HG02840 (cell line): ENCODE measurements at regions not wholly inside any gene's neighbourhood (a gene's known extent, or its start where the extent isn't known, plus 50 kb on each side); places are given as distances from the start of the nearest gene placed in this dataset.

Experiments used
- ATAC-seq: cut with Tn5 transposase; IDR thresholded peaks from one replicate; pipeline ENCODE4 v1.9.1; 2021; ENCODE audit warnings: mild to moderate bottlenecking, moderate library complexity, moderate number of reproducible peaks; ENCODE audit not compliant: unreplicated experiment, low FRiP score

- no peak for ATAC-seq
Observed at GRCh38 chr7:67535241-67535989, 538.8 kb downstream of the TYW1 start.

DNA sequence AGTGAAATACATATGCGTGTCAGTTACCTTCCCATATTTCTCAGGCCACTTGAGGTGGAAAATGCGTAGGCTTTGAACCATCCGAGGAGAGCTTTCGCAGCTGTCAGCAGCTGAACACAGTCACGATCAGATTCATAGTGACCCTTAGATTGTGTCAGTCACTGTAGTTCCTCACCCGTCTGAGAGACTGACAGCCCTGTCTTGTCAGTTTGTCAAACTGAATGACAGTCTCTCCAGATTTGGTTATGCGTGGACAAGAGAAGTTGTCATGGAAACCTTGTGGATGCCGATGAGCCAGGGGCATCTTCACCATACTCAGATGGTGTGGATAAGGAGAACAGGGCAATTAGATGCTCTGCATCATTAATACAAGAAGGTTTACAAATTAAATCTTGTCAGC is 546.3 kb downstream of the TYW1 start:
- no peak for ATAC-seq

DNA sequence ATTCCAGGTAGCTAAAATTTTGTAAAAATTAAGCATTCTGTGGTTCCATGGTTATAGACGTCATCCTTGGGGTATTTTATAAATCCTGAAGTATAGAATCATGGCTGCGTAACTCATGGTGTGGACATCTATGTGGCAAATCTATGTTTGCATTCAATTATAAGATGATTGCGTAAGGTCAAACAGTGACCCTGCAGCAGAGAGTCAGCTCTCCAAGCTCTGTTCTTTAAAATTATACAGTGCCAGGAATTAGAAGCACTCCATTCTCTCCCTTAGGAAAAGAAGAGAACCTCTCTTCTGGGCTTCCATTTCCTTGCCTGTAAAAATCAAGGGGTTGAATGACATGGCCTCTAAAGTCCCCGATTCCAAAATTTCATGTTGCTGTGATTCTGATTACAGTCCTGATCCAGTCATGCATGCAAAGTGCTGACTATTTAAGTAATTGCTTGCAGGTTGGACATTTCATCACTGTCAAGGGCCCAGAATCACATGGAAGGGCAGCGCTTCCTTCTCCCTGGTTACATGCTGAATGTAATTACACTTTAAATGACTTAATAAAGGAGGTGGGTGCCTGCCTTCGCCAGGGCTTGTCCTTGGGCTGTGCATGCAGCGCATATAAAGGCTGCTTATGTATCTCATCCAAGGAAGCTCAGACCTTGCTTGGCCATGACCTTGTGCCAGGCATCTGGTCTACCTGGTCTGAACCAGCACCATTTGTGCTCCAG is 550.7 kb downstream of the TYW1 start:
- no peak for ATAC-seq

GRCh38 chr7:67549126-67549525 is 552.5 kb downstream of the TYW1 start:
- ATAC-seq: no peak

DNA sequence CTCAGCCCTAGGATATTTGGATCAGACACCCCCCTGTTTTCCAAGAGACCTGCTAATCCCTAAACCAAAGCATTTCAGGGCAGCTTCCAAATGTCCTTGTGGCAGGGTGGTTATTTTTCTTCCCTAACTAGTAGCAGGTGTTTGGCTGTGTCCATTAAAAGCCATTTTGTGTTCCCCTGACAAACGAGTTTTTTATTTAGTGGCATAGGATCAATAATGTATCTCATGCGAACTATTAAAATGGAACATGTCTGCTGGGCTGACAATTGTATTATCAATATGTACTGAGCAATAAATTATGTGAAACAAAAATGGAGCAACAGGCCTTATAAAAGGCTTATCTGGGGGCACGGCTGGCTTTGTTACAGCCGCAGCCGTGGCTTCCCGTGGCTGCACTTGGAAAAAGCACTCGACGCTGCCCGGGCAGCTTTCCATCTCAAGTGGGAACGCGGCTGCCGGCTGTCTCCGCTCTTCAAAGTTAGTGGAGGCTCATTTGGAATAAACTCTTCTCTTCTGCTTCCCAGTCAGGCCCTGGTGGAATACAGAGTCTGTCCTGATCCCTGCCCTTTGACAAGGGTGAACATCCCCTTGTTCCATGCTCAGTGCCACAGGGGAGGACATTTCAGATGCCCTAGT is 554.3 kb downstream of the TYW1 start:
- ATAC-seq: no peak

DNA sequence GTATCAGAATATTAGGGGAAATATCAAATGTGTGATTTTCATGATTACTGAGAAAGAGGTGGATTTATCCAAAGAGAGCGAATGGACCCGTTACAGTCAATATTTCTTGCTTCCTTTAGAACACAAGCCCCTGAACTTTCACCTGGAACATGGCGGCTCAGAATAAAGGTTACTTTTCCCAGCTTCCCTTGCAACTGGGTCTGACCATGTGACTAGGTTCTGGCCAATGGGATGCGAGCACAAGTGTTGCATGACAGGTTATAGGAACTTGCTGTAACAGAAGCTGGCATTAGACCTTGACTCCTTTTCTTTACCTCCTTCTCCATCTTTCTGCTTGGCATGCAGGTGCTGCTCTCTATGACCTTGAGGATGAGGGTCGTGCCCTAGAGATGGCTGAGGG is 556.1 kb downstream of the TYW1 start:
- ATAC-seq: no peak

GRCh38 chr7:67553378-67553777 is 556.7 kb downstream of the TYW1 start:
- no peak for ATAC-seq

- ATAC-seq: no peak
Observed at GRCh38 chr7:67554986-67555385, 558.4 kb downstream of the TYW1 start.

- no peak for ATAC-seq
Observed at GRCh38 chr7:67564959-67565358, 568.3 kb downstream of the TYW1 start.

GRCh38 chr7:67566101-67566500 is 569.5 kb downstream of the TYW1 start:
- ATAC-seq: no peak

GRCh38 chr7:67571026-67571545 is 574.5 kb downstream of the TYW1 start:
- no peak for ATAC-seq

- ATAC-seq: no peak
Observed at GRCh38 chr7:67573639-67574038, 577.0 kb downstream of the TYW1 start.

- ATAC-seq: no peak
Observed at GRCh38 chr7:67588631-67589030, 592.0 kb downstream of the TYW1 start.

DNA sequence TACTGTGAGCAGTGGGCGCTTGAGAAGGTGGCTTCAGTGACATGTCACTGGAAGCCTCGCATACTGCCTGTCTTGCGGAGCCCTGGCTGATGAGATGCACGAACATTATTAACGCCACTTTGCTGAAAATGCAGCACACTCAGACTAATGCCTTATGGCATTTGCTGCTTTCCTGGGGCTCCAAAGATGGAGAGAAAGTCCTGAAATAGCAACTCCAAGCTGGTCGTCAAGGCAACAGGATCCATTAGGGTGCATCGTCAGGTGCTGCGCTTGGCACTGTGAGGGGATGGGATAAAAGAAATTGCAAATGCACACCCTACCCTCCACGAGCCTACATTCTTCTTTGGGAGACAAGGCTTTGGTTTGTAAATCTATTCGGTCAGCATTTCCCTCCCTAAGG is 592.5 kb downstream of the TYW1 start:
- no peak for ATAC-seq

DNA sequence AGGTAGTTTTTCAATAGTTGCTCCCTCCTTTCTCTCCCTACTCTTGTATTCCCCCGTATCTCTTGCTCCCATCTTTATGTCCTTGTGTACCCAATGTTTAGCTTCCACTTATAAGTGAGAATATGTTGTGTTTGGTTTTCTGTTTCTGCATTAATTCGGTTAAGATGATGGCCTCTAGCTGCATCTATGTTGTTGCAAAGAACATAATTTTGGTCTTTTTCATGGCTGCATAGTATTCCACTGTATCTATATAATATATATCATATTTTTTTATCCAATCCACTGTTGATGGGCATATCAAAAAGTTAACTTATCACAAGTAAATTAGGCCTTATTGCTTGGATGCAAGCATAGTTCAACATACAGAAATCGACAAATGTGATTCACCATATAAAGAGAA is 594.0 kb downstream of the TYW1 start:
- no peak for ATAC-seq

DNA sequence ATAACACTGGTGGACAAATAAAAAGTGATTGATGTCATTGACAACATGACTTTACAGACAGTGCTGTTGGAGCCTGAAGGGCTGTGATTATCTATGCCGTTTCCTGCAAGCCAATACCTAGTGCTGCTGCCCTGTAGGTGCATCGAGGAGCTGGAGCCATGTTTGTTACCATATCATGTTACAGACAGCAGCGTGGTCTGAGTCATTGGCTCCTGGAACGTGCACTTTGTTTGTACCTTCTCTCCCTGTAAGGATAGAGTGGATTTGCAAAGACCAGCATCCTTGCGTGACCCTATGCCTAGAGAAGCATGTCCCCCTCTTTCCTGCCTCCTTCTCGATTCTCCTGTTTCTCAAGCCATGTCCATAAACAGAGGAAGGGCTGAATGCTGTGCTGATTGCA is 597.2 kb downstream of the TYW1 start:
- ATAC-seq: no peak

DNA sequence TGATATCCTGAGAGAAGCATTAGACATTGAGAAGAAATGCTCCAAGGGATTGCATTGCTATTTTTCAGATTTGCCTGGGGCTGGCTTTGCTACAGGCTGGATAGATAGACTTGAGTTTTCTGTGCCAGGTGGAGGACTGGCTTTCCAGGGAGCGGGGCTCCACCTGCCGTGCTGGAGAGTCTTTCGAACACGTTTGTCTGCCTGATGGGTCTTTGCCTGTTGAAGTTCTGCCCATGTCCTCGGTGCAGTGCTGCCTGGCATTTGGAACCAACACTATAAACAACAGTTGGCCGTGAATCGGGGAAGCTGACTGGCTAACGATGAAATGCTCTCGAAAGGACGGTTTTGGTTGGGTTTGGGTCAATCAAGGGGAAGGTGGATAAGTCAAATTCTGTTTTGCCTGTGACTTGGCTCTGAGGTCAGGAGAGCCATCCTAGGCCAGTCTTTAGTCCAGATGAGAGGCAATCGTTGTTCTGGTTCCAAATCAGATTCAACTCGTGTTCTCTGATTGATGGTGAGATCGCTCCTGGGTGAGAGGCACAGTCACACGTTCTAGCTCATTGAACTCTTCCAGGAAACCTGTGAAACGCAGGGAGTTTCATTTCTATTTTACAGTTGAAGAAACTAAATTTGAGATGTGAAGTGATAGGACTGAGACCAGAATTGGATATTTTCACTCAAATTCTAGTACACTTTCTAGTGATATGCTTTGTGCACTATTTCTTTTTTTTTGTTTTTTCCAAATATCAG is 599.0 kb downstream of the TYW1 start:
- ATAC-seq: no peak

DNA sequence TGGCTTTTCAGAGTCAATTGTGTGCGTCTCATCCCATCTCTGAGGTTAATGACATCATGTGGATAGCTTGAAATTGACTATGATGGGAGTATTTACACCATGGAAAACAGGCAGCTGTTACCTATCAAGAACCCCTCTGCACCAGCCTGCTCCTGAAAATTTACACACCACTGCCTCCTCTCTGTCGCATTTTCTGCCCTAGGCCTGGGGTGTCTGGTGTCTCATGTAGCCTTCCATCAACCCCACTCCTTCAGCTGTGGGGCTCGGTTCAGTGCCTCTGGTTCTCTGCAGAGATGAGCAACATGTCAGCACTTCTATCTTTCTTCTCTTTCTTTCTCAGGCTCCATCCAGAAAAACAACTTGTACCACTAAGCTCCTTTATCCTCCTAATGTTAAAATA is 600.5 kb downstream of the TYW1 start:
- no peak for ATAC-seq

GRCh38 chr7:67598469-67598868 is 601.8 kb downstream of the TYW1 start:
- no peak for ATAC-seq

DNA sequence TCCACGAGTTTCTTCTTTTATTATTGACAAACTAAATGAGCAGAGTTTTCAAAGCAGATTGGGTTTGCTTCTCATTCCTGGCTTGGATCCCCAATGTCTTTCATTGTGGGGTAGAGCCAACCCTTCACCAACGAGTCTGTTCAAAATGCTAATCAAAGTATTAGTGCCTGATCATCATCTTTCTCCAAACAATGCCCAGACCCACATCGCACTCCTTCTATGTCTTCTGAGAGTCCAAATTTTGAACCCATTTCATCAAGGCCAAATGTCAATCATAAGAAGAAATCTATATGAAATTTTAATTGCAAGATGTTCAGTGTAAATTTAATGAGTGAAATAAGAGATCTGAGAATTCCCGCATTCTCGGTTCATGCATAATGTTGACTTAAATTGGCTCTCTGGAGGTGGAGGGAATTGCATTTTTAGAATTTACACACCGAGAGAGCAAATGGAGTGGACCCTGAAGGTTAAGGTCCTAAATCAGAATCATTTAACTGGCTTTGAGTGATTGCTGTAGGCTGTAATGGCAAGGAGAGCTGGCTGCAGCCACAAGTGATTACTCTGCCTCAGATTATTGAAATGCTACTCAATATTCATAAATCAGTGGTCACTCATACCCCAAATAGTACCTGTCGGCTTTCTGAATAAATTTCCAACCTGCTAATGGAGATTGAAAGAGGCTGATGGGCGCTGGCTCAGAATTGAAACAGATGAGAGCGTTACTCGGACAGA is 602.9 kb downstream of the TYW1 start:
- no peak for ATAC-seq
